Urothelium cell line (cell line): ENCODE measurements at regions not wholly inside any gene's neighbourhood (a gene's known extent, or its start where the extent isn't known, plus 50 kb on each side); places are given as distances from the start of the nearest gene placed in this dataset.

Experiments used
- DNase-seq: peaks from one replicate; pipeline ENCODE4 v3.0.0; 2011; ENCODE audit warnings: low spot score, mixed read lengths
- FAIRE-seq: peaks from 2 replicates; lab custom pipeline; 2011; peaks lifted over from hg19 to GRCh38; lab: Jason Lieb, UNC

DNA sequence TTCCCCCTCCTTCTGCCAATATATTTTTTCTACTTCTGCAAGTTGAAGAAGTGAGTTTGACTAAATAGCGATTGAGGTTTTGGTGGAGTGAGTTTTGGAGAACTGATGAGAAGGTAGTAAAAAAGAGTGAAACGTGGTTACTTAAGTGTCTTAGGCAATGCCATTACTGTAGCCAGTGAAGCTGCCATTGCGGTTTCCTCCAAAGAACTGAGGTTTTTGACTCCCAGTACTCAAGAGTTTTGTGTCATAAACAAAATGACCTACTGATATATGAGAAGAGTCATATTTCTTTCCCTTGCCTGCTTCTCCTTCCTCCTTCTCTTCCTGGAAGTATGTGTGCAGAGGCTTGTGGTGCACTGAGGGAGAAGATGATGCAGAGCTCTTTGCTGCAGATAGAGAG is 554.5 kb upstream of the MAP3K7 start:
- FAIRE-seq, result no peak

DNA sequence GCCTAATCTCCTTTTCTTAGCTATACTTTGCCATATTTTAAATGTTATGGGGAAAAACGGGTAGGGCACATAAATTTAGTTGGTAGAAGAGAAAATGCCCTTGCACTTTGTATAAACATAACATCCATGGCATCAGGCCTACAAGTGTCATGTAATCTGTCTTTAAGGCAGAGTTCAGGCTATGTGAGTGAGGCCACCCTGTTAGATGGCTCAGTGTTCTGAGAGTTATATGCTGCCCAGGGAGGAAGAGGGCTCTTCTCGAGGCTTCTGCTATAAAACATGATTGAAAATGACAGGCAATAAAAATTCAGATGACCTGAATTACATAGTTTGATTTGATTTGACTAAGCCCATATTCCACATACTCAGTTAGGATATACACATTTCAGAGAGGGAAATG is 553.6 kb upstream of the MAP3K7 start:
- no peak for DNase-seq
- FAIRE-seq, result no peak

More for the DNA sequence above, 554.5 kb upstream of the MAP3K7 start:
- no peak for DNase-seq

DNA sequence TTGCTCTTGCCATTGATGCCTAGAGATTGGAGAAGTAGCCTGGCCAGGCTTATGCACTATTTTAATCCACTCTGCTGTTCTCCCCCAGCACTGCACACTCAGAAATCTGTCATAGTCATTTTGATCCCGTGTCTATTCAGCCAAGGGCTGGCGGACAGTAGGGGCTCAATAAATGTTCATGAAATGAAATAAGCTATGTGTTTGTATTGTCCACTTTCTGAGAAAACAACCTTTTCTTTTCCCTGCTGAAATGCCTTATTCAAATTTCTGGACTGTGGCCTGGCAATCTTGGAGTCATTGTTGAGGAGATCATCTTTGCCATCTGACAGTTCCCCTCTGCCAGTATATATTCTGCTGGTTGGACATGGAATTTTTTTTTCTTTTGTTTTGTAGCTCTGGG is 550.4 kb upstream of the MAP3K7 start:
- no peak for DNase-seq
- FAIRE-seq, result no peak

DNA sequence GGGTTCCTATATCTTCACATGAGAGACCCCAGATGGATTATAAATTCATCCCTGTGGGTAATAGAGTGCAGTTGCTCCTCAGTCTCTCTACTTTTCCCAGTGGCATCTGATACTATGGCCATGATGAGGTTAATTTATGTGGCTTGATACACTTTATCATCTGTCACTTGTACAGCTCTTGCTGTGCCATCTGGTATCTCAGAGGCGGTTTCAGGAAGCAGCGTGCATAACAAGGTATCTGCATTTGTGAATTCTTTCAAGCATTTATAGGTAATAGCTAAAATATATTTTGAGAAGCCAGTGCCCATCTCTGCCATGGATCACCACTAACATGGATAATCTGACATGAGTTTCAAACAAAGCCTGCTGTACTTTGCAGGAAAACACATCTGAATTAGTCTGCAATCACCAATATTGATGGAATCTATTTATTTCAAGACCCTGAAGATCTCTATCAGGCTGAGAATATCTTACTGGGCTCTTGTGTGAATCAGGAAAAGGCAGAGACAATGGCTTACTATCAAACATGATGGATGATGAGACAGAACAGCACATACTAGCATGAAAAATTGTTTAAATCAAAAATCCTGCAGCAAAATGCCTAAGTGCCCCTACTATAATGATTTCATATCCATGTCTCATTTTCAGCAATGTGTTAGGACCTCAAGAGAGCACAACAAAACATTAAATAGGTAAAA is 548.7 kb upstream of the MAP3K7 start:
- no peak for FAIRE-seq
- DNase-seq, result no peak

DNA sequence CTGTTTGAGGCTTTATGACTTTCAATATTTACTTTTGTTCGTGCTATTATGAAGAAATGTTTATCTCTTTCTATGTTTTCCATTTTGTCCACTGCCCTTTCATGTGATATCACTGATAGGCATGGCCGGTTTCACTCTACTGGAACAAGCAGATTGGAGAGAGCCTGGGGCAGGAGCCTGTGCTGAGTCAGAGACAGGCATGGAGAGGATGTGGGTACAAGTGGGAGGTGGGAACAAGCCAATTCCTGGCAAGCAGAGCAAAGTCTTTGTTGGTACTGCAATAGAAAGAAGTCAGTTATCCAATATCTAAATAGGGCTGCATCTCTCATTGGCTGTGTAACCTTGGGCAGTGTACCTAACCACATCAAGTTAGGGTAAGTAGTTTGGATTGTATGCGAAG is 545.6 kb upstream of the MAP3K7 start:
- FAIRE-seq, result no peak

DNA sequence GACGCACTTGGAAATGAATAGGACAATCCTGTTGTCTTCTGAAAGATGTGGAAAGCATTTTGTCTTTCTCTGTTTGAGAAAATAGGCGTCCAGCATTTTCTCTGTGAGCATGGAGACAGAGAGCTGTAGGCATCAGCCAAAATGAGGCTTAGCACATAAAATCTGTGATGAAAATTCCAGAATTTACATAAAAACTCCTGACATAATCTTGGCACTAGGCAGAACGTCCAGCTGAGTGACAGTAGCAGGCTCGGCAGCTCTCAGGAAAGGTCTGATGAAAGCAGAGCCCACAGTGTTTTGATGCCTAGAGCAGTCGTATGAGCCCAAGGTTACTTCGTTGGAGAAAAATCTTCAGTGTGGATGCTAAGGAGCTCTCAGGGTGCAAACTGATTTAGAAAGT is 543.3 kb upstream of the MAP3K7 start:
- FAIRE-seq, result no peak
- DNase-seq, result no peak

More for the DNA sequence above, 545.6 kb upstream of the MAP3K7 start:
- peak; percentile 31 for DNase-seq

DNA sequence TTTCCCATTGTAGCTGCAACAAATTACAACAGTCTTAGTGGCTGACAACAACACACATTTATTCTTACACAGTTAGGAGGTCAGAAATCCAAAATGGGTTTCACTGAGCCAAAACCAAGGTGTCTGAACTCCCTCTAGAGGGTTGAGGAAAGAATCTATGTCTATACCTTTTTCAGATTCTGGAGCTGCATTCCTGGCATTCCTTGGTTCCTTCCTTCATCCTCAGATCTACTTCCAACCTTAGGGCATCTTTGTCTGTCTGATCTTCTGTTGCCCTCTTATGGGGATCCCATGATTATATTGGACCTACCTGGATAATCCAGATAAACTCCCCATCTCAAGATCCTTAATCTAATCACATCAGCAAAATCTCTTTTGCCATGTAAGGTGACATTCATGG is 540.9 kb upstream of the MAP3K7 start:
- FAIRE-seq, result no peak
- DNase-seq, result no peak

DNA sequence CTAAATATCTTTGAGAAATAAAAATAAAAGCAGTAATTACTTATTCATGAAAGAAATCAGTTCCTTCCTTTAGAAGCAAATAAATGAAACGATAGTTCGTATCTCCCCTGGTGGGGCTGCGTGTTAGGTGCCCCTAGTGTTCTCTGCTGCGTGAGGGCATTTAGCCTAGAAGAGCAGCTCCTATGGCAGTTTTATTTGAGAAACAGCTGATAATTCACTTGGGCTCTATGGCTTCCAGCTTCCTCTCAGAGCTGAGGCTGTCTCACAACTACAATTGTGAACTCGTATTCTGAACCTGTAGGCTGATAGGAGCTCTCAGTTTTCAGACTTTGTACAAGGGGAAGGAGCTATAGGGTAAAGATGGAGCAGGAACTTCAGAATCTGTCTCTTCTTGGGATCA is 540.0 kb upstream of the MAP3K7 start:
- FAIRE-seq (no peak), DNase-seq (no peak)

DNA sequence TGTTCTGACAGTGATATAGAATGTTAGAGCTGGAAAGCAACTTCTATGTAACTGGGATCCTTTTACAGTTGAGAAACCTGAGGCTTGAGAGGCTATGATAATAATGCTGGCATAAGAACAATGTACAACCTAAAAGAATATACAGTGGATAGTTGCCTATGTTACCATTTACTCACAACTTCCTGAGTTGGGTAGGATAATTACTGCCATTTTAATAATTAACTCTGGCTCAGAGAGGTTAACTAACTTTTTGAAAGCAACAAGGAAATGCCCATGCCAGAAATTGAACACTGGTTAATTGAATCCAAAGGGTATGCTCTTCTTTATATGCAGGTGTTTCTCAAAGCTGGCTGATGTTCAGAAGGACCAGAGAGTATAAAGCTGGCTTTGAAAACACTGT is 530.7 kb upstream of the MAP3K7 start:
- FAIRE-seq, result no peak
- no peak for DNase-seq

DNA sequence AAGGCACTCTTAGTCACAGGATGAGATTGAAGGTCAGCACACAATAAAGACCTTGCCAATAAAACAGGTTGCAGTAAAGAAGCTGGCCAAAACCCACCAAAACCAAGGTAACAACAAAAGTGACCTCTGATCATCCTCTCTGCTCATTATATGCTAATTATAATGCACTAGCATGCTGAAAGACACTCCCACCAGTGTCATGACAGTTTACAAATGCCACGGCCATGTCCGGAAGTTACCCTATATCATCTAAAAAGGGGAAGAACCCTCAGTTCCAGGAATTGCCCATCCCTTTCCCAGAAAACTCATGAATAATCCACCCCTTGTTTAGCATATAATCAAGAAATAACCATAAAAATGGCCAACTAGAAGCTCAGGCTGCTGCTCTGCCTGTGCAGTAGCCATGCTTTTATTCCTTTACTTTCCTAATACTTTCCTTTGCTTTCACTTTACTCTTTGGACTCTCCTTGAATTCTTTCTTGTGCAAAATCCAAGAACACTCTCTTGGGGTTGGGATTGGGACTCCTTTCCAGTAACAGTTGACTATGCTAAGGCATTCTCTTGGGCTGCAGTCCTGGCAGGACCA is 527.3 kb upstream of the MAP3K7 start:
- no peak for FAIRE-seq

DNA sequence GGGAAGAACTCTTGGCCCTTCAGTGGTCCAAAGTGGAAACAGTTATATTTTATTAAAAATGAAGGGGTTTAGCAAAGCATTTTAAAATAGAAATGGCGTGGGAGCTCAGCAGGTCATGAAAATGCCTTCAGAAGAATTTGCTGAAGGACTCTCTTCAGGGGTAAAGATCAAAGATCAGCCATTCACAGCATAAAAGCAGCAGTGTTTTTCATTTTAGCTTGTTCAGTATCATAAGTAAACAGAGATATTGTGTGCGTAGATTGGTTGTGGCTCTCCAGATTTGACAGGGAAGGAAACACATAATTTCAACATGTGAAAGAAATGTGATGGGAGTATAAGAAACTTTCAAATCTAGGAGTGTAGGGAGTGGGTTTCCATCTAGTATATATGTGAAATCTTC is 519.2 kb upstream of the MAP3K7 start:
- DNase-seq (no peak), FAIRE-seq (no peak)

More for the DNA sequence above, 527.3 kb upstream of the MAP3K7 start:
- DNase-seq, result no peak

DNA sequence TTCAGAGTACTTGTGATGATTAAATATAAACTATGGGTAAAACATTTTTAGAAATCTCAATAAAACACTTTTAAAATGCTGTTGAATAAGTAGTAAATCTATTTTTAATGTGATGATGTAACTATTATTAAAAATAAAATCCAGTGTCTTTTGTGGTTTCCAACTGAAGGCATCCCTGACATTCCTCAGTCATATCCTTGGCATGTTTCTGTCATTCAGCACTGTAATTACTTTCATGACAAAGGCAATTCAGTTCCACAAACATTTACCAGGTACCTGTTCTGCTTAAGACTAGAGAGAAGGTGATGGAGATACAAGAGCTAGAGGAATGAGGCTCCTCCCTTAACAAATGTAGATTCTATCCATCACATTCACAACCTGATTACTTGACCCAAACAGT is 518.7 kb upstream of the MAP3K7 start:
- no peak for DNase-seq
- FAIRE-seq, result no peak

DNA sequence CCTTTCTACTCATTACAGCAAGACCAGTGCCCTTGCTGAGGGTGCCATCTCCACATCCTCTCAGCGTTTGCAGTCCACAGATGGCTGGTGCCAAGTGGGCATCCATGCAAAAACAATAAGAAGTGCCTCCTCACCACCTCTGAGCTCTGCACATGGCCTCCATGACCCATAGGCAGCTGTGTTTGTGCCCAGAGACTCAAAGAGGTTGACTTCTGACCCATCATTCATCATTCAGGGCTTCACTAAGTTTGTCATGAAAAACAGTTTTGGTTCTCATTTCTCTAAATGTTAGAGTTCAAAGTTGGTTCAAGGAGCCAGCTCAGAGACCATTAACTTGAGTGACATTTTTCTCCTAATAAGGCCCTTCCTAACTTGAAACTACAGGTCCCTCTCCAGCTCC is 512.6 kb upstream of the MAP3K7 start:
- DNase-seq, result no peak
- no peak for FAIRE-seq

DNA sequence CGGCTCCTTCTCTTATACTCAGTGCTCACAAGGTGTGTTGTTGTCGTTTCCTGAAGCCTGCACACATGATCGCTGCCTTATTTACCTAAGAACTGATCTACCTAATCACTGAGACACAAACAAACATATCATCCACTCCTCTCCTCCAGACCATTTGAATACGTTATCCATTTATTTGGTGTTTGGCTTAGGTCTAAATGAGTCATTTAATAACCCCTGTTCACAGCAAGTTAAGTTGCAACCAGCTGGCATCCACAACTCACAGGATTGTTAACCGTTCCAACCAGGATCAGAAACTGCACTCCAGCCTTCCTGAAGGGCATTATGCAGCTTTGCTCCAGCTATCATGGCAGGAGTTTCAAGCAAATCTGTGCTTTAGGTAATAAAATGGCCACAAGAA is 511.1 kb upstream of the MAP3K7 start:
- no peak for DNase-seq
- FAIRE-seq, result no peak

DNA sequence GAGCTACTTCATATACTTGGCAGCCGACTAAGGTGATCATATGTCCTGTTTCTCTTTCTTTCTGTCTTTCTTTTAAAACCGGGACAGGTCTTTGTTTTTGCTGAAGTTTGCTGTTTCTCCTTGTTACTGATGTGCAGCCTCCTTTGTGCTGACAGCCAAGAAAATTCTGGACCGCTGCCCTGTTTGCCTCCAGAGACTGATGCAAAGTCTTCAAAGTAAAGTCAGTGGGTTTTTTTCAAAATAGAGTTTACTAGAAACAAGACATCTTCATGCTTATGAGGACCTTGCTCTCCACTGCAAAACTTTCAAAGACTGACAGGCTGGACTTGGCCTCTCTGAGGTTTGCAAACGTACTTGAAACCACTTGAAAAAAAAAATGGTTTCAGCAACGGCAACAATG is 510.5 kb upstream of the MAP3K7 start:
- DNase-seq (no peak), FAIRE-seq (no peak)

DNA sequence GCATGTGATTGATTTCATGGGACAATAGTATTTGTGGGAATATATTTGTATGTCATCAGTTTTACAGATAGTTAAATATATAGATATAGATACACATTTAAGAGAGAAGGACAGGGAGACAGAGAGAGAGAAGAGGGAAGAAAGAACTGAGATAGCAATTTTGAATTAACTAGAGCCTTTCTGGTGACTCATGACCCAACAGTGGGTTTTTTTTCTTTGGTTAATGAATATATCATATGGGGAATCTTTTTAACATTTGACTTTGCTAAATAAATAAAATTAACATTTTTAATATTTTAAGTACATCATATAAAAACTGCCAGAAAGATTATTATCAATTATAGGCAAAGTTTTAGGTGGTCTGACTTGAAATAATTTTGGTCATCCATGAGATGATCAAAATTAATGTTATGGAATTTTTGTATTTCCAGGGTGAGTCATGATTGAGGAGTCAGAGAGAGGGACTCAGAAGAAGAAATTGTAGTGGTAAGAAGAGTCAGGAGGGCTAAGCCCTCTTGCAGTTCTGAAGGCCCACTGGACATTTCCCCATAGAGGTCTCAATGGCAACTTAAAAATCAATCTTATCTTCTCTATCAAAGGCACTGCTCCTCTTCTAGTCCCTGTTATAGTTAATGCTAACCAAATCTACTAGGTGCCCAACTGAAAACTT is 508.1 kb upstream of the MAP3K7 start:
- no peak for DNase-seq
- FAIRE-seq, result no peak

DNA sequence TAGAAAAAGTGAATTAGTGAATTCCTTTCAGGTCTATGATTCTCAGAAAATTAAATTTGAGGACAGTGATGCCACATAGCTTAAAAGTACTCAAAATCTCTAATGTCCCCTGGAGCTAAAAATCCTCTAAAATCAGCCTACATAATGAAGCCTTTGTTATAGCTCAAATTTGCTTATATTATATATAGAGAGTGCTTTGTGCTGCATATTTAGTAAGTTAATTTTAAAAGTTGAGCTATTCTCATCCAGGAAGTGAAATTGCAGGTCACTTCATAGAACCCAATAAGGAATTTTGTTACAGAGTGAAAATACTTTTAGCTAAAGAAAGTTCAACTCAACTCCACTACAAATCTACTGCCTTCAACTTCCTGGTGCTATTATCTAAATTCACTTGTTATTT is 507.5 kb upstream of the MAP3K7 start:
- FAIRE-seq, result no peak

DNA sequence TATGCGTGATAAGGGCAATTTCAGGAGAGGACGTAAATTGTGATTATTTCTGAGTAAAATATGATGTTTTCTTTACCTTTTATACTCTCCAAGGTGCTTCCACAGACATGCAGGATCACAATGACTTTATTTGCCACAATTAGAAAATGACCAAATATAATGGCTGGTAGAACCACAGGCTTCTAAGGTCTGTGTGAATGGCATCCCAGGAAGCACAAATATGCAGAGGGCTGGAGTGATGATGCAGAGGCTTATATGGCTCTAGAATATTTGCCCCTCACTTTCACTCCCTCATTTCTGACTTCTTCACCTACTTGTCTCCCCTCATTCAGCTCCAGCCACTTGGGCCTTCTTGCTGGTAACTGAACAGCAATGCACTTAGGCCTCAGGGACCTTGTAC is 502.1 kb upstream of the MAP3K7 start:
- FAIRE-seq (no peak), DNase-seq (no peak)

More for the DNA sequence above, 507.5 kb upstream of the MAP3K7 start:
- no peak for DNase-seq

DNA sequence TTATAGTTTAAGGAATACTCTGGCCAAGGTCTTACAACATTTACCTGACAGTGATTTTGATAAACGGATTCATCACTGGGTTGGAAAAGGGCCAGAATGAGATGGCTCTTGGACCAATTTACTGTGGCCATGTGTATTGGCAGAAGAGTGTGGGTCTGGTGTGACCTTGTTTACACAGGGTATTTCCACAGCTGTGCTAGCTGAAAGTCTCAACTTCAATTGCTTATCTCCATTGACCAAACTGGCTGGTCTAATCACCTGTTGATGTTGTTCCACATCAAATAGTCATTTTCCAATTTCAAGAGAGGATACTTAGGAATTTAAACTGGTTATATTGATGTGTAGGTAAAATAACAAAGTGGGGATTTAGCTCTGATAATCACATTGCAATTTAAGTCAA is 501.6 kb upstream of the MAP3K7 start:
- FAIRE-seq (no peak), DNase-seq (no peak)

DNA sequence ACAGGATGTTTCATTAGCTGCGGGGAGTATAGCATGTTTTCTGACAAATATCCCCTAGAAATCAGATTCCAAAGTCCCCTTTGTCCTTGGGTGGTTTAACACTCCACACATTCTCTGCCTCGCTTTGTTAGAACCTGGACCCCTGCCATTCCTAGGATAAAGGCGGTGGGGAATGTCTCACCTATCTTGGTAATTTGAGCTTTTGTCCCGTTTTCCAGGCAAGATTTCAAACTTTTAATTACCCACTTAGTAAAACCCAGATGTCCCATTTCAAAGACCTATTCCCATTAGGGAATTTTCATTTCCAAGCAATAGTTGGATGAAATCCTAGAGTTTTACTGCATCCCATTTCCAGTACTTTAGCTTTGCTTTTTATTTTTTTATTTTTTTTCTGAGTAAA is 501.0 kb upstream of the MAP3K7 start:
- DNase-seq, result no peak
- no peak for FAIRE-seq

DNA sequence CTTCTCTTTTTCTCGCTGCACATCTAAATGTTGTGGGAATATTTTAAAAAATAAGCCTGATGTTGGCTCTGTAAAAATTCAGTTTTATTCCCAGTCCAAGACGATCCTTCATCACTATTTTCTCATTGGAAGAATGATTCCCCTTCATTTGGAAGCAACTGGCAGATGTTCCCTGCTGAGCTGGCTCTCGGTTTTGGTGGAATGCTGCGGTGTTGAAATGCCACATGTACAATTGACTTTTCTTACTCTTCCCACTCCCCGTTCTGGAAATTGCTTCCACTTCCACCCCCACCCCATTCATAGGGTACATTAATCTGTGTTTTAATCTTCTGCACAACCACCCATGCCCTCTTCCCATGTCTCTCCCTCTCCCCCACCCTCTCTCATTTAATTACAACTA is 496.3 kb upstream of the MAP3K7 start:
- FAIRE-seq (no peak), DNase-seq (no peak)

DNA sequence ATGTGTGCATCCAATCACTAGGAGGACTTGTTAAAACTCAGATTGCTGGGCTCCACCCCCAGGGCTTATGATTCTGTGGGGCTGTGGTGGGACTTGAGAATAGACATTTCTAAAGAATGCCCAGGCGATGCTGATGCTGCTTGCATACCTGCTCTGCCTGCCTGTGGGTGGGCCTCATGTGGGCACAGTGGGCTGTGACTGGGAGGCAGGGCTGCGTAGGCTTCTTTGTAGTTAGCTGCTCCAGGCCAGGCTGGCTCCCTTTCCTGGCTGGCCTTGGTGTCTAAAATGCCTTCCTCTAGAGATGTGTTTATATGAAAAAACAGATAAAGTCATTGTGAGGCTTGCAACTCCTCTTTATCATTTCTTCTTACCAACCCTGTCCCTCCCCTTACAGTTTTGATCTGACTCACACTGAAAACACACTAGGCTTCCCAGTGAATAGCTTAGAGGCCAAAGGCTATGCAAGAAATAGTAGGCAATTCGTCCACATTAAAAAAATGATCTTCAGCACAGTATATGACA is 495.5 kb upstream of the MAP3K7 start:
- DNase-seq (no peak), FAIRE-seq (no peak)
